ENCODE measurements at regions not wholly inside any gene's neighbourhood (a gene's known extent, or its start where the extent isn't known, plus 50 kb on each side); places are given as distances from the start of the nearest gene placed in this dataset.
"Not testable (repeated sequence)": the region's sequence is repeated elsewhere in the genome, so short reads cannot be mapped to it uniquely, and the experiment has no call there.

- H3K27me3 Mint-ChIP-seq: peaks cover 37% of the 10 kb centered on the region
- no peak overlapping the region for H3K4me3 Mint-ChIP-seq
- no peak overlapping the region for H3K27ac Mint-ChIP-seq
- H3K9me3 Mint-ChIP-seq: no peaks in the 10 kb centered on the region
- DNase-seq: no peak
- H3K36me3 Mint-ChIP-seq: no peaks in the 10 kb centered on the region
- H3K4me1 Mint-ChIP-seq: no peaks in the 10 kb centered on the region
These were observed 156.5 kb upstream of the ABI3BP start for GRCh38 chr3:101149707-101150106.

DNA sequence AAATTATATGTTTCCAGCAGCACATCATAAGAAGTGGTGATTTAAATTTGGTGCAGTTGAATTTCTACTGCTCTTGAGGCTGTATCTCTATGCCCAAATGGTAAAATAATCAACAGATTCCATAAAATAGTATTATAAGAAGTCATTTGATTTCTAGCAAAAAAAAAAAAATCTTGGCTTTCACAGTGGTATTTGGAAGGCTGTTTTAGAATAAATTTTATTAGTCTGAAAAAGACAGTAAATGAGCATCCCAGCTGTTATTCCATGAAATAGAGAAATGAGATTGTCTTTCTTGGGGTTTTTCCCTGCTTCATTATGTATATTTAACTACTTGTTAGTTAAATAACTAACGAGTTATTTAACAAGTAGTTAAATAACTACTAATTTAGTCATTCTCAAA lies 156.0 kb upstream of the ABI3BP start:
- H3K27ac Mint-ChIP-seq: no peak overlapping the region
- H3K36me3 Mint-ChIP-seq: no peaks in the 10 kb centered on the region
- DNase-seq: no peak
- no peaks in the 10 kb centered on the region for H3K9me3 Mint-ChIP-seq
- H3K4me1 Mint-ChIP-seq: no peaks in the 10 kb centered on the region
- H3K4me3 Mint-ChIP-seq: no peak overlapping the region
- peaks cover 32% of the 10 kb centered on the region for H3K27me3 Mint-ChIP-seq

DNA sequence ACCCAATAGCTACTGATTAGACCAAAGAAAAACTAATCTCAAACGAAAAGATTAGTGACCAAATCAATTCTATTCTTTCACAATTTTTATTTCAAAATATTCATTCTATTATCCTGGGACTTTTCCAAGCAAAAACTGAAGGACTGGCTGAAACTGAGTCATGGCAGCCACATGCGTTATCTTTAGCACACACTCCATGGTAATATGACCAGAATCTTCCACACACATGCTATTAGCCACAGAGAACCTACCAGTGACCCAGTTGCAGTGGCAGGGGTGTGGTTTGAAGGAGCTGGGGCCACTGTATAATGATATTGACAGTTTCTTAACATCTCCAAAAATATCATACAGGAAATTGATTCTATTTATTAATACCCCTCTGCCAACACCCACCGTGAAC lies 154.8 kb upstream of the ABI3BP start:
- H3K4me1 Mint-ChIP-seq: no peaks in the 10 kb centered on the region
- no peak overlapping the region for H3K4me3 Mint-ChIP-seq
- no peak for DNase-seq
- no peaks in the 10 kb centered on the region for H3K9me3 Mint-ChIP-seq
- no peak overlapping the region for H3K27ac Mint-ChIP-seq
- no peaks in the 10 kb centered on the region for H3K36me3 Mint-ChIP-seq
- H3K27me3 Mint-ChIP-seq: peaks cover 27% of the 10 kb centered on the region

DNA sequence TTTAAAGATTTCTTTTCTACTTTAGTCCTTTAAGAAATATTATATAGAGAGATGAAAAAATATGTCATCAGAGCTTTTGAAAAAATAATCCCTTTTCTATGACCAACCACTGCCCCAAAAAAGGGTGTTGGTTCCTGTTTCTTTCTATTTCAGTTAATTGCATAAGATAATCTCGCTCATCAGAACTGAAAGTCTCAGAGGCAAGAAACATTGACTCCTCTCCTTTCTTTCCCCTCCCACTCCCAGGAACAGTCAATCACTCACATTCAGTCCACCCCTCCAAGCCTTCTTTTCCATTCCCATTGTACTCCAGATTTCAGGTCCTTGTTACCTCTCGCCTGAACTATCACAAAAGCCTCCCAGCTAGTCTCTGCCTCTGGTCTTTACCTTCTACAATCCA lies 153.7 kb upstream of the ABI3BP start:
- H3K9me3 Mint-ChIP-seq: no peaks in the 10 kb centered on the region

DNA sequence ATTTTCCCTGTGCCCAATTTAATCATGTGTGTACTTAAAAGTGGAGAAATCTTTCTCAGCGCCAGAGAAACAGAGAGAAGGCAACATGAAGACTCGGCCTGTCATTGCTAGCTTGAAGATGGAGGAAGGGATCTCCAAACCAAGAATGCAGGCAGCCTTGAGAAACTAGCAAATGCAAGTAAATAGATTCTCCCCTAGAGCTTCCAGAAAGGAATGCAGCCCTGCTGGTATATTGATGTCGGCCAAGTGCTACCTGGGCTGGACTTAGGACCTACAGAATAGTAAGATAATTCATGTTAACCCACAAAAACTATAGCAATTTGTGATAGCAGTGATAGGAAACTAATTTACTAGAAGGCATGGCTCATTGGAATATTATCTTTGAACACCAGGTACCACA lies 150.9 kb upstream of the ABI3BP start:
- H3K36me3 Mint-ChIP-seq: no peaks in the 10 kb centered on the region
- no peak for DNase-seq
- H3K4me1 Mint-ChIP-seq: peaks cover 7% of the 10 kb centered on the region
- no peak overlapping the region for H3K4me3 Mint-ChIP-seq
- H3K27me3 Mint-ChIP-seq: peaks cover 17% of the 10 kb centered on the region
- no peaks in the 10 kb centered on the region for H3K9me3 Mint-ChIP-seq
- H3K27ac Mint-ChIP-seq: no peak overlapping the region

More for the DNA sequence above, 153.7 kb upstream of the ABI3BP start:
- no peaks in the 10 kb centered on the region for H3K36me3 Mint-ChIP-seq
- H3K4me3 Mint-ChIP-seq: no peak overlapping the region
- H3K4me1 Mint-ChIP-seq: no peaks in the 10 kb centered on the region
- DNase-seq: no peak
- no peak overlapping the region for H3K27ac Mint-ChIP-seq
- peaks cover 24% of the 10 kb centered on the region for H3K27me3 Mint-ChIP-seq

DNA sequence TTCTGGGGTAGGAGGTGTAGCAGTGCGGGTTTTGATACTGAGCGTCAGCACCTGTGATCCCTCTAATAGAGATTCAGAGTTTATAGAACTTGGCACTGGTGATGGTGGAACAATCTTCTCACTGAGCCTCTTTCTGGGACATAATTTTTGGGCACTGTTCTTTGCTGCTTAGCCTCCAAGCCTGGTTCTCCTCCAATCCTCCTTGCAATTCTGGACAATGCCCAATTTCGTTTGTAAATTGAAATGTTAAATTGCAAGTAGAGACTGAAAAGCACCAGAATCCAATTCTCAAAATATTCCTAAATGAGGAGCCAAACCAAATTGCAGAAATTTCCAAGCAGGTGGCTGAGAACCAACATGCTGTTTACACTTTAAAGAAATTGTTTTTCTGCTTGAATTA lies 149.8 kb upstream of the ABI3BP start:
- peaks cover 14% of the 10 kb centered on the region for H3K27me3 Mint-ChIP-seq
- peaks cover 7% of the 10 kb centered on the region for H3K4me1 Mint-ChIP-seq
- H3K4me3 Mint-ChIP-seq: no peak overlapping the region
- no peaks in the 10 kb centered on the region for H3K9me3 Mint-ChIP-seq
- no peak for DNase-seq
- no peak overlapping the region for H3K27ac Mint-ChIP-seq
- no peaks in the 10 kb centered on the region for H3K36me3 Mint-ChIP-seq

GRCh38 chr3:101142160-101142559 lies 148.9 kb upstream of the ABI3BP start:
- H3K36me3 Mint-ChIP-seq: no peaks in the 10 kb centered on the region
- H3K27ac Mint-ChIP-seq: no peak overlapping the region
- H3K4me1 Mint-ChIP-seq: peaks cover 7% of the 10 kb centered on the region
- DNase-seq: no peak
- no peak overlapping the region for H3K4me3 Mint-ChIP-seq
- H3K27me3 Mint-ChIP-seq: peaks cover 8% of the 10 kb centered on the region
- no peaks in the 10 kb centered on the region for H3K9me3 Mint-ChIP-seq

- no peak for DNase-seq
- peaks cover 5% of the 10 kb centered on the region for H3K27me3 Mint-ChIP-seq
- H3K9me3 Mint-ChIP-seq: no peaks in the 10 kb centered on the region
- H3K4me3 Mint-ChIP-seq: no peak overlapping the region
- H3K27ac Mint-ChIP-seq: no peak overlapping the region
- peaks cover 7% of the 10 kb centered on the region for H3K4me1 Mint-ChIP-seq
- no peaks in the 10 kb centered on the region for H3K36me3 Mint-ChIP-seq
These were observed 147.9 kb upstream of the ABI3BP start for GRCh38 chr3:101141135-101141534.

GRCh38 chr3:101138817-101139216 lies 145.6 kb upstream of the ABI3BP start:
- H3K27ac Mint-ChIP-seq: no peak overlapping the region
- H3K9me3 Mint-ChIP-seq: no peaks in the 10 kb centered on the region
- no peak for DNase-seq
- peaks cover 13% of the 10 kb centered on the region for H3K4me1 Mint-ChIP-seq
- H3K4me3 Mint-ChIP-seq: no peak overlapping the region
- H3K27me3 Mint-ChIP-seq: peaks cover 5% of the 10 kb centered on the region
- no peaks in the 10 kb centered on the region for H3K36me3 Mint-ChIP-seq

DNA sequence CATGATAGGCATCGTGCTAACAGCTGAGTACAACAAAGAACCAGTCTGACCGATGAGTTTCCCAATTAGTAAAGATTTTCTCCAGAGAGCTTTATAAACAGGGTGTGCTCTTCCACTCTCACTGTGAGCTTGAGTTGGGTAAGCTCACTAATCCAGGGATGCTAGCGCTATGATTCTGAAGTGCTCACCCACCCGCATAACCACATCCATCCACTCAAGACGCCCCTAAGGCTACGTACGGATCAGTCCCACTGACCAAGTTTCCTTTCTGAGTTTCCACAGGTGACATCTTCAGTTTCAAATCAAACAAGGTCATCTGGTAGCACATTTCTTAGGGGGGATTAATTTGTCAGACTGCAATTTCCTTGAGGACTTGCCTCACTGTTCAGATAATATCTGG lies 141.1 kb upstream of the ABI3BP start:
- DNase-seq: no peak
- H3K27me3 Mint-ChIP-seq: no peaks in the 10 kb centered on the region
- H3K27ac Mint-ChIP-seq: no peak overlapping the region
- H3K9me3 Mint-ChIP-seq: peaks cover 7% of the 10 kb centered on the region
- H3K4me3 Mint-ChIP-seq: no peak overlapping the region
- H3K36me3 Mint-ChIP-seq: peaks cover 8% of the 10 kb centered on the region
- H3K4me1 Mint-ChIP-seq: peaks cover 14% of the 10 kb centered on the region

DNA sequence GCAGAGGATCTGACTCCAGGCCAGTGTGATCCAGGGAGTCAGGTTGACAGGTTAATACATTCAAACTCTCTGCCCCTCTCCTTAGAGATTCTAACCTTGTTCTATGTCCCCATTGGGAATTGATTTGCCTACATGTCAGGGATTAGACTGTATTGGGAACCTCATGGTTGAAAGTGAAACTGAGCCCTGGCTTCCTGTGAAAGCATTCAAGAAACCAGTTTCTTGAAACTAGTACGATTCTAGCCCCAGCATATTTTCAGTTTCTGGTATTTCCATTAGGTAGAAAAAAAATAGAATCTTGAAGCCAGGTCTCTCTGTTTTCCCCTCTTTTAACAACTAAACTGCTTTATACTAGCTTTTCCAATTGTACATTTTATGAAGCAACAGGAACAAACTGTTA lies 140.4 kb upstream of the ABI3BP start:
- H3K36me3 Mint-ChIP-seq: peaks cover 8% of the 10 kb centered on the region
- H3K9me3 Mint-ChIP-seq: peaks cover 7% of the 10 kb centered on the region
- H3K4me1 Mint-ChIP-seq: peaks cover 14% of the 10 kb centered on the region
- H3K4me3 Mint-ChIP-seq: no peak overlapping the region
- peak; percentile 1 for DNase-seq
- H3K27ac Mint-ChIP-seq: no peak overlapping the region
- no peaks in the 10 kb centered on the region for H3K27me3 Mint-ChIP-seq

DNA sequence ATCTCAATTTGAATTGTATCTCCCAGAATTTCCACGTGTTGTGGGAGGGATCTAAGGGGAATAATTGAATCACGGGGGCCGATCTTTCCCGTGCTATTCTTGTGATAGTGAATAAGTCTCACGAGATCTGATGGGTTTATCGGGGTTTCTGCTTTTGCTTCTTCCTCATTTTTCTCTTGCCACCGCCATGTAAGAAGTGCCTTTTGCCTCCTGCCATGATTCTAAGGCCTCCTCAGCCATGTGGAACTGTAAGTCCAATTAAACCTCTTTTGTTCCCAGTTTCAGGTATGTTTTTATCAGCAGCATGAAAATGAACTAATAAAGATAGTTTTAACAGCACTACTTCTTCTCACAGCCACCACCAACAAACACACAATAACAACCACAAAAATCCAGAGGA lies 140.0 kb upstream of the ABI3BP start:
- H3K36me3 Mint-ChIP-seq, H3K9me3 Mint-ChIP-seq, H3K27me3 Mint-ChIP-seq, DNase-seq, H3K4me3 Mint-ChIP-seq, H3K27ac Mint-ChIP-seq: not testable (repeated sequence)
- peaks cover 14% of the 10 kb centered on the region for H3K4me1 Mint-ChIP-seq

- no peak for DNase-seq
- Mint-ChIP-seq H3K4me1 (peaks cover 14% of the 10 kb centered on the region), H3K36me3 (peaks cover 8% of the 10 kb centered on the region), H3K27ac (no peak overlapping the region), H3K9me3 (peaks cover 7% of the 10 kb centered on the region), H3K4me3 (no peak overlapping the region), H3K27me3 (peaks cover 17% of the 10 kb centered on the region)
These were observed 138.5 kb upstream of the ABI3BP start for GRCh38 chr3:101131767-101132166.

- H3K27ac Mint-ChIP-seq: no peak overlapping the region
- peaks cover 38% of the 10 kb centered on the region for H3K27me3 Mint-ChIP-seq
- H3K4me1 Mint-ChIP-seq: peaks cover 7% of the 10 kb centered on the region
- DNase-seq: no peak
- H3K9me3 Mint-ChIP-seq: peaks cover 7% of the 10 kb centered on the region
- no peak overlapping the region for H3K4me3 Mint-ChIP-seq
- peaks cover 8% of the 10 kb centered on the region for H3K36me3 Mint-ChIP-seq
These were observed 135.6 kb upstream of the ABI3BP start for GRCh38 chr3:101128786-101129185.

- peaks cover 43% of the 10 kb centered on the region for H3K27me3 Mint-ChIP-seq
- H3K4me1 Mint-ChIP-seq: no peaks in the 10 kb centered on the region
- H3K4me3 Mint-ChIP-seq: no peak overlapping the region
- no peak overlapping the region for H3K27ac Mint-ChIP-seq
- peaks cover 3% of the 10 kb centered on the region for H3K36me3 Mint-ChIP-seq
- peaks cover 2% of the 10 kb centered on the region for H3K9me3 Mint-ChIP-seq
- DNase-seq: no peak
These were observed 134.8 kb upstream of the ABI3BP start for GRCh38 chr3:101128001-101128400.

GRCh38 chr3:101124125-101124524 lies 130.9 kb upstream of the ABI3BP start:
- Mint-ChIP-seq H3K9me3 (no peaks in the 10 kb centered on the region), H3K27ac (no peak overlapping the region), H3K36me3 (no peaks in the 10 kb centered on the region), H3K27me3 (peaks cover 66% of the 10 kb centered on the region), H3K4me1 (no peaks in the 10 kb centered on the region), H3K4me3 (no peak overlapping the region)
- DNase-seq: no peak

DNA sequence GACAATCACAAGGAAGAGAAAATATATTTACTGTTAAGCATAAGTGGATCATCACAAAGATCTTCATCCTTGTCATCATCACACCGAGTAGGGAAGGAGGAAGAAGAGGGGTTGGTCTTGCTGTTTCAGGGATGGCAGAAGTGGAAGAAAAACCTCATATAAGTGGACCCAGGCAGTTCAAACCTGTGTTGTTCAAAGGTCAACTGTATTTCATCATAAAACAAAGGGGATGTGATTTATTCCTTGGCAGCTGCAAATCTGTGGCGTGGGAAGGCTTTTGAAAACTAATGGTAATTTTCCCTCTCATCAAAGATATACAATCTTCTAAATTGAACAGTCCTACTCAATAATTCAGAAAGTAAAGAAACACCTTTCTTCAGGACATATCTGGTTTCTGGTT lies 129.9 kb upstream of the ABI3BP start:
- H3K27me3 Mint-ChIP-seq: peaks cover 67% of the 10 kb centered on the region
- no peaks in the 10 kb centered on the region for H3K4me1 Mint-ChIP-seq
- H3K4me3 Mint-ChIP-seq: no peak overlapping the region
- H3K9me3 Mint-ChIP-seq: no peaks in the 10 kb centered on the region
- DNase-seq: no peak
- no peak overlapping the region for H3K27ac Mint-ChIP-seq
- H3K36me3 Mint-ChIP-seq: no peaks in the 10 kb centered on the region
